Hepatocyte (in vitro differentiated cells): ENCODE measurements at regions not wholly inside any gene's neighbourhood (a gene's known extent, or its start where the extent isn't known, plus 50 kb on each side); places are given as distances from the start of the nearest gene placed in this dataset.

Experiments
- CTCF ChIP-seq: fragments of 200-600 bp; sonication (generic); IDR thresholded peaks from 2 replicates; pipeline ENCODE4 v1.5.1; 2016; ENCODE audit warnings: antibody characterized with exemption, mild to moderate bottlenecking; ENCODE audit not compliant: poor library complexity
- EZH2 ChIP-seq: fragments of 200-600 bp; sonication (generic); IDR thresholded peaks from 2 replicates; pipeline ENCODE4 v1.6.1; 2016; ENCODE audit warnings: antibody characterized with exemption, mild to moderate bottlenecking, borderline replicate concordance
- EZH2phosphoT487 ChIP-seq: fragments of 200-600 bp; sonication (generic); IDR thresholded peaks from one replicate; pipeline ENCODE4 v1.6.1; 2018; ENCODE audit warnings: antibody characterized with exemption, mild to moderate bottlenecking, low read depth, moderate library complexity; ENCODE audit not compliant: unreplicated experiment, severe bottlenecking

- TF ChIP-seq CTCF (no peak), EZH2 (no peak), EZH2phosphoT487 (no peak)
Measured at GRCh38 chr11:98771791-98772190, 249.0 kb upstream of the CNTN5 start.
